NCI-H2081 (cell line): ENCODE measurements at regions not wholly inside any gene's neighbourhood (a gene's known extent, or its start where the extent isn't known, plus 50 kb on each side); places are given as distances from the start of the nearest gene placed in this dataset.

Source experiments
- DNase-seq, 2 experiments: peaks; one replicate each; lab custom pipeline; 2025; lab: John Stamatoyannopoulos, UW

DNA sequence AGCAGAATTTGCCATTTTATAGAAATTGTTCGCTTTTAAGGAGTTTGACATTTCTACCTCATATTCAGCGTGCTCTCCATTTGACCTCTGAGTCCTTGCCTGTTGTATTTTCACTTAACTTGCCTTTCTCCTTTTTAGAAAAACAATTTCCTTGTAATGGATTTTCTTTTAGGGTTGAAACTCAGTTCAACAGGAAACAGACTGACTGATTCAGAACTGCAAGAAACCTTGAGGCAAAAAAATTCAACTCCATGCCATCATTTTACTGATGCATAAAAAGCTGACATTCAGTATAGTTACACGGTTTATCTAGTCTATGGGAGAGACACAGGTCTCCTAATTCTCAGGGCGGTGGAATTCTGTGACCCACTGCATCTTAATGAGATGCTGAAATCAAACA lies 59.8 kb downstream of the MRPS30 start:
- DNase-seq, result no peak

DNA sequence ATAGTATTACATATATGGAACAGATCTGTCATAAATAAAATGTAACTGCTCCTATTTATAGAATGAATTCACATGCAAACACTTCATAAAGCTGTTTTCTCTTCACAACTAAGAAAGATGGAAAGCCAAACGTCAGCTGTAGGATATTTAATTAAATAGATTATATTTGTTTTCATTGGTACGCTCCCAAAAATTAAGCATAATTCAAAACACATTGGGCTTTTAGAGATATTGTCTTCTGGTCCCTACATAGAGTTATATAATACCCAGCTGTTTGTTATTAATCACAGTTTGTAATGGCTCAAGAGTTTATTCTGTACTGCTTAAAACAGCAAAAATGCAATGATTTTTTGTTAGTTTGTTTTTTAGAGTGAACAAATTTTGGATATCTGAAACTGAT lies 61.2 kb downstream of the MRPS30 start:
- no peak for DNase-seq

DNA sequence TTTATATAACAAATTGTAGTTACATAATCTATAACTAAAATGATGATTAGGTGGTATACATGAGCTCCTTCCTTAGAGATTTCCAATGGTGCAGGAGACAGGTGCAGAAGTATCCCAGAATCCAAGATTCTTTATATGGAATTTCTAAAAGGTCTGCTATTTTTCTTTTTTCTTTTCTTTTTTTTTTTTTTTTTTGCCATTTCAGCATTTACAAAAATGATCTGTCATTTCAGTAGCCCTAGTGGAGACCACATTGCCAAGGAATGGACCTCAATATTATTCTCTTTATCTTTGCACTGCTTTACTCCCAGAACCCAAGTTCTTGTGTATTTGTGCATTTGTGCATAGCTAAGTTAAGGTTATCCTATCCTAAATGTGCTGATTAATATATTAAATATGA lies 61.7 kb downstream of the MRPS30 start:
- no peak for DNase-seq

DNA sequence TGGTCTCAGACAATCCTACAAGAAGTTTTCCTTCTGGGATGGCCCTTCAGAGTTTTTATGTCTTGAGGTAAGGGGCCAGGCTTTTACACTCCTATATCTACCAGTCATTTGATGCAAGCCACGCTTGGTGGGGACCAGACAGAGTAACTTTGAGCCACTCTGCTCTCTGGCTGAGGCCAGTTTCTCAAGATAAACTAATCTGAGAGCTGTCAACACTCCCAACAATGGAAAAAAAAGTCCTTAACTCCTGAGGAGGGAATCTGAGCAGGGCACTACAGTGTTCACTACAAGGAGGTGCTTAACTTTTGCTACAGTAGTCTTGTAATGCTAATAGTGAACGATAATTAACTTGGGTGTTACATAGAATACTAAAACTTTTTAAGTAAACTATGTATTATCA lies 62.7 kb downstream of the MRPS30 start:
- DNase-seq, result no peak

DNA sequence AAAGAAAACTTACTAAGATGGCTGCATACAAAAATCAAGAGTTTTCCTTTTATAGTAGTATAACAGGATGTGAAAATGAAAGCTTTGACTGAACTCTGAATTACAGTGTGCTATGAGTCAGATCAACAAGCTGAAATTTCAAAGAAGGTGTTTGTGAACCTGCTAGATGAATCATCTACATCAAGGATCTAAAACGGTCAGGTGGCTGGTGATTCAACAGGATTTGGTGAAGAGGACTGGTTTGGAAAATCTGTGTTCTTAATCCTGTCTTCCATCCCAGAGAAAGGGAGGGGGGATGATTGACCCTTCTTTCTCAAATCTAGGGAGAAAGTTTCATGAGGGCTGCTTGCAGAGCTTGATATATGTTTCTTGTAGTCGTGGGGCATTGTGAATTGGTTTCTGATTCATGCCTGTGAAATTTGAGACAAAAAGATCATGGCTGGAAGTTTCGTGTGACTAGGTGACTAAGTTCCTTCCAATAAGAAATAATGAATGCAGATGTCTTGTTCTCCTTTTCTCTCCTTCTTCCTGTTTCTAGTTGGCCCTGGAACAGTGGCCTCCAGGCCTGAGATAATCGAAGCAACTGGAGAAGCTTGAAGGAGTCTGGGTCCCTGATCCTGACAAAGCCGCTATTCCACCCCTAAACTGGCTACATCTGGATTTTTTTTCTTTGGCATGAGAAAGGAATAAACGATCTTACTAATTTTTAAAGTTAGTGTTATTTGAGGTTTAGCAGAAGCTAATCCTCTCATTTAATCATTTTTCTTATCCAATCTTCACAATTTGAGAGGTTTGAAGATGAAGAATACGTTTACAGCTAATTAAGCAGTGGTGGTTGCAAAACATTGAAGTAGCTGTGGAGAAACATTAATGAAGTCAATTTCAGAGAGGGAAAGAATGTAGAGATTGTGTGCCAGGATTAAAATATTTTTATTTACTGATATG lies 67.2 kb downstream of the MRPS30 start:
- DNase-seq, result no peak

DNA sequence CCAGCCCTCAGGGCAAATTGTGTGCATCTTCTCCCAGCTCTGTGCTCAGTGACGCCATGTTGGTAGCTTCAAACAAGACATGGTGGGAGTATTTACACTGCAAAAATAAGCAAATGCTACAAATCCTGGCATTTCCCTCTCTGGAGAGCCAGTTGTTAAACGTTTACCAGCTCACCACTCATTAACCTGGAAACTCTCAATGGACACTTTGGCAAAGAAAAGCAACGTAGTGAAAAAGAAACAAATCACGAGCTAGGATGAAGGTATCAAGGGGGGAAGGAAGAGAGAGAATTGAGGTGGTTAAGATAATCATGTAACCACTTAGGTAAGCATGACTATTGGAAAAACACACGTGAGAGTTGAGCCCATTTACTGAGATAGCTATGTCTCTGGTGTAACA lies 72.5 kb downstream of the MRPS30 start:
- no peak for DNase-seq

DNA sequence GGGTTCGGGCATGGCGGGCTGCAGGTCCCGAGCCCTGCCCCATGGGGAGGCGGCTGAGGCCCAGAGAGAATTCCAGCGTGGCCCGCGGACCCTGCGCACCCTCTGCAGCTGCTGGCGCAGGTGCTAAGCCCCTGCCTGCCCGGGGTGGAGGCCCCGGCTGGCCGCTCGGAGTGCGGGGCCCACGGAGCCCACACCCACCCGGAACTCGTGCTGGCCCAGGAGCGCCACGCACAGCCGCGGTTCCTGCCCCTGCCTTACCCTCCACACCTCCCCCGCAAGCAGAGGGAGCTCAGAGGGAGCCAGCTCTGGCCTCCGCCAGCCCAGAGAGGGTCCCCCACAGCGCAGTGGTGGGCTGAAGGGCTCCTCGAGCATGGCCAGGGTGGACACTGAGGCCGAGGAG lies 75.3 kb downstream of the MRPS30 start:
- no peak for DNase-seq

DNA sequence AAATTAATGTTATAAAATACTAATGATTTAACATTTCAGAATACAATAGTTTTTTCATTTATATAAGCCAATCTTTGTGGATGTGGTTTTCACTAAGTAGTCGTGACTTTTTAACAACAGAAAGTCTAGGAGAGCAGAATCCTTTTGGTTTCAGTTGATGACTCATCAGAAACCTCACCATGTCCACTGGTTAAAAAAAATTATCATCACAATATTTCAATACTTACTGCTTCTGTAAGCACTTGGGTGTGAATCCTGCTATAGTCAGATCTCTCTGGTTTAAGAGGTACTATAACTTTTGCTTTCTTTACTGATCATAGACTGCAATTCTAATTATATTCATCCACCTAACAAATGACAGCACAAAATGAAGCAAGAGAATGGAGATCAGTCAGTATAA lies 77.2 kb downstream of the MRPS30 start:
- DNase-seq, result no peak

DNA sequence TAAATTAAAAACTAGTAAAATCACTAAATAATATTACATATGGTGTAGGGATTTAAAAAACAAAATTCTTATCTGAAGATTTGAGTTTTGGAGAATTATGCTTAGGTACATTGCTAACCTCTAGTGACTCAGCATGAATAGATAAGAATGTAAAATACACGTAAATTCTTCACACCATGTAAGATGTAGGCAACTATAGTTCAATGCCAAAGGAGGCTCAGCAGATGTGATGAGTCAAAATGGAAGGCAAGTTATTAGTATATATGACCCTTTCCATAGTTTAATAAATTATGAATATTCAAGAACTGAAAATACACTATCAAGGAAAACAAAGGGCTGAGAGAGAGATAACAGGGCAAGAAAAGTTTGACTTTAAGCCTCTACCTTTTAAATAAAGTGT lies 79.0 kb downstream of the MRPS30 start:
- no peak for DNase-seq

DNA sequence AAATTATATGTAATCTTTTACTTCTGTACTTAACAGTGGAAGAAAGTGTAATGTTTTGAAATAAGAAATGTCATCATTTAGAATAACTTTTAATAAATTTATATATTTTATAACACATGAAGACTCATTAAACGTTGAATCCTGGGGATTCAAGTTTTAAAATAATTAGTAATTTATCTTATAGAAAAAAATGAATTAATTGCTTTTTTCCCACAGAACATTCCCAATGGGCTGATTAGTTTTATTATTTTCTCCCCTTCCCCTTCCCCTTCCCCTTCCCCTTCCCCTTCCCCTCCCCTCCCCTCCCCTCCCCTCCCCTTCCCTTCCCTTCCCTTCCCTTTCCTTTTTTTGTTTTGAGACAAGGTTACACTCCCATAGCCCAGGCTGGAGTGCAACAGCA lies 79.7 kb downstream of the MRPS30 start:
- no peak for DNase-seq

DNA sequence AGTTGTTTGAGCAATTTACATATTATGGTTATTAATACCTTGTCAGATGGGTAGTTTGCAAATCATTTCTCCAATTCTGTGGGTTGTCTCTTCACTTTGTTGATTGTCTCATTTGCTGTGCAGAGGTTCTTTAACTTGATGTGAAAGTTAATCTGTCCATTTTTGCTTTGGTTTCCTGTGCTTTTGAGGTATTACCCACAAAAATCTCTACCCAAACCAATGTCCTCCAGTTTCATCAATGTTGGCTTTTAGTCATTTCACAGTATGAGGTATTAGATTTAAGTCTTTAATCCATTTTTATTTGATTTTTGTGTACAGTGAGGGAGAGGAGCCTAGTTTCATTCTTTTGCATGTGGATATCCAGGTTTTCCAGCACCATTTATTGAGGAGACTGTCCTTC lies 82.4 kb downstream of the MRPS30 start:
- no peak for DNase-seq

DNA sequence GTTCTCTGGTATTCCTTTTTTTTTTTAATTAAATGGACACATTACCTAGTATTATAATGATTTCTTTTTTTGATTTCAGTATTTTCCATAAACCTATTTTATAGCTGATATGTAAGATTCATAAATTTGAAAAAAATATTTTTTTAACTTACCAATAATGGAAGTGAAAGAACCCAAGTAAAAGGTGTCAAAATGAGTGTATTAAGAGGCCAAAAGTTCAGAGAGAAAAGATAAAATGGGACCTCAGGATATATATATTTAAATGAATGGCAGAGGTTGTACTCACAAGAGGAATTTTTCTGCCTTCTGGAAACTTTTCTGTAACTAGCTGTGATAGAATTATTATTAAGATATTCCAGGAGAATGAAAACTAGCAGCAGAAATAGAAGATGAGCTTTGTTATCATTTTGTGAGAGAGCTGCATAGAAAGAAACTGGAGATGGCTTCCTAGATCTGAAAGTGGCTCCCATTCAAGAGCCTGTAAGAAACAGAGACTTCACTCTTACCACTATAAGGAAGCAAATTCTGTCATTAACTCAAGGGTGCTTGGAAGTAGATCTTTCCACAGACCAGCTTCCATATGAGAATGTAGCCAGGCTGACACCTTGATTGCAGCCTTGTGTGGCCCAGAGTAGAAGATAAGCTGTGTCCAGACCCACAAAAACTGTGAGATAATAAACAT lies 91.7 kb downstream of the MRPS30 start:
- no peak for DNase-seq

DNA sequence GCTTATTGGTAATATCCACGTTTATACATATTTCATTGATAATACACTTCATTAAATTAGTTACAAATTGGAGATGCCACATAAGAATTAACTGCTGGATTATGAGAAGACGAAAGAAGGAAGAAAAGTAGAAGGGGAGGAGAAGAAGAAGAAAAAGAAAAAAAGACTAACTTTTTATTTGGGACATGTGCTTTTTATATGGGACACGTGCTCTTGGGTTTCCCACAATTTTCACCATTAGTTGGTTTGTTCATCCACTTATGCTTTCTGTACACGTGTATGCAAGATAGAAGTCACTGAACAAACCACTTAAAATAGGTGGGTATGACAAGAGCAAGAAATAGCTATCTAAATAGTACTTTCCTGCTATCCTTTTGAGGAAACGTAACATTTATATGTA lies 98.6 kb downstream of the MRPS30 start:
- no peak for DNase-seq

DNA sequence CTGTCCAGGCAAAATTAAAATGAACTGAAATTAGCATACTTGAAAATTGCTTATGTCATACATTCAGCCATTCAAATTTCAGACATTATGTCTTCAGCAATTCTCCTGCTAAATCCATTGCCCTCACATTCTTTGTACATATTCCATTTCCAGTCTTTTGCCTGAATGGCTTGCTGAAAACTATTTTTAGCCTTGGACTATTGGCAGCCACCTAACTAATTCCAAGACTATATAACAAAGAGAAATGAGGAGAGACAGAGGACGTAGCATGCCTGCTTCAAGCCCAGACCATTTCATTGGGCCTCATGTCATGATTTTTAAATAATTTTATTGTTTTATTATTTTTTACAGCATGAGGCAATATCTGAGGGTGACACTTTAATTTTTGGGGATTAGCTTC lies 100.3 kb downstream of the MRPS30 start:
- DNase-seq, result no peak

DNA sequence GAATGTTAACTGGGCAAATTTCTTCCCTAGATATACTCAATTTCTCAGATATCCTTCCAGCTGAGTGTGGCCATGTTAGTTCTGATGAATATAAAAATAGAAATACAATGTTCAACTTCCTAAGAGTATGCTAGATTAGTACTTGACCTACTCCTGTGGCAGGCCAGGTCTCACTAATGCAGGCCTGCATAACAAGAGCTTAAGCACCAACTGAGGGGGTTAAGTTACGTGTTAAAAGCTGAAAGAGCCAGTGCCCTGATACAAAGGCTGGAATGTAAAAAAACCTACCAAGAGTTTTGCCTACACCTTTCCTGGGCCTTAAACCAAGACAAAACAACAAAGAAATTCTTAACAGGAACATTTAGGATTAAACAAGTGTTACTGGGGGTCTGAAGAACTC lies 102.8 kb downstream of the MRPS30 start:
- no peak for DNase-seq

DNA sequence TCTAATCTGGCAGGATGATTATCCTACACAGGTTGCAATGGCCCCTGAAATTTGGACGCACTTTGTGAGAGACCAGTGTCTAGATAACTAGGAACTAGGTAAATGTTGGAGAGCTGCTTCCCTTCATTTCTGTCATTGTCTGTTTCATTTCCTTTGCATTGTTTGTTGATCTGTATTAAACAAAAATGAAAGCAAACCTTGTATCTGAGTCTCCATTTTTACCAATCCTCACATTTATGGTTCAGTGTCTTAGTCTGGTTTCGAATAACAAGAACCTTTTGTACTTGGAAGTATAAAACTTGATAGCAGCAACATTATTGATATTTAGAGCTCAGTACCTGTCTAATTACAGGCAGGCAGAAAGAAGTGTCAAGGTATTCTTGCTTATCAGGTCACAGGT lies 105.5 kb downstream of the MRPS30 start:
- no peak for DNase-seq

DNA sequence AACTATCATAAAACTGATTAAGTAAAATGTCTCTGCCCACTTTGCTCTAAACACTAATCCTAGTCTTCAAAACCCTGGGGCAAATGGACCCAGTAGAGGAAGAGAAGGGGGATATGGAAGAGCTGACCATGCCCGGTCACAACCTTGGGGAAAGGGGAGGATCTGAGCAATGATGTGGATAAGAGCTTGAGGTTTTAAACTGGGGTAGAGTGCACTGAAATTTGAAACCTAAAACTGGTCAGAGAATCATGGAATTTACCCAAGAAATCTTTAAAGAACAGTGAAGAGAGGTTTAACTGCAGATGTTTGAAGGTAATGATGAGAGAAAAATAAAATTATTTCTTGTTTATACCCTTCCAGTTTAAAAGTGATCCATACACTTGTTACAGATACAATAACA lies 110.8 kb downstream of the MRPS30 start:
- DNase-seq, result no peak

DNA sequence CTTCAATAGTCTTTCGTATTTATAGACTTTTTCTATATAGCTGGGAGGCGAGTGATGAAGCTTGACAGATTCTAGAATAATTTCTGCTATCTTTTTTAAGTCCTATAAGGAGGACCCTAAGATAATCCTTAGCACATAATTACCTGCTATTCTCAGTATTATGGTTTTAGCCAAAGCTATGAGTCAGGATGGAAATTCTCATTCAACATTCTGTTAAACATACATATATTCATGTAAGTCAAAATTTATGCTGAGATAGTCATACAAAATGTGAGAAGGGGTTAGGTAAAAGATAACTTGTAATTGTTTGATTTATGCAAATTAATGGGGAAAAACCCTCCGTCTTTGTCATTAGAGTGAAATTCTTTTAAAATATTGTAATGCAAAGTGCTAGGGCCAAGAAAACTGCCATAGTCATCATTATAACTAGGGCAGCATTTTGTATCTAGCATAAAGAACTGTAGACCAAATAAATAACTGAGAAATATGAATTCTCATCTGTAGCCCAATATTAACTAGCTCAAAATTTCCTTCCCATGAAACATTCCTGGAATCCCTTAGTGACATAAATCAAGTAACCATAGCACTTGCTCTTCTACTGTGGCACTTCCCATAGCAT lies 118.5 kb downstream of the MRPS30 start:
- DNase-seq, result no peak

DNA sequence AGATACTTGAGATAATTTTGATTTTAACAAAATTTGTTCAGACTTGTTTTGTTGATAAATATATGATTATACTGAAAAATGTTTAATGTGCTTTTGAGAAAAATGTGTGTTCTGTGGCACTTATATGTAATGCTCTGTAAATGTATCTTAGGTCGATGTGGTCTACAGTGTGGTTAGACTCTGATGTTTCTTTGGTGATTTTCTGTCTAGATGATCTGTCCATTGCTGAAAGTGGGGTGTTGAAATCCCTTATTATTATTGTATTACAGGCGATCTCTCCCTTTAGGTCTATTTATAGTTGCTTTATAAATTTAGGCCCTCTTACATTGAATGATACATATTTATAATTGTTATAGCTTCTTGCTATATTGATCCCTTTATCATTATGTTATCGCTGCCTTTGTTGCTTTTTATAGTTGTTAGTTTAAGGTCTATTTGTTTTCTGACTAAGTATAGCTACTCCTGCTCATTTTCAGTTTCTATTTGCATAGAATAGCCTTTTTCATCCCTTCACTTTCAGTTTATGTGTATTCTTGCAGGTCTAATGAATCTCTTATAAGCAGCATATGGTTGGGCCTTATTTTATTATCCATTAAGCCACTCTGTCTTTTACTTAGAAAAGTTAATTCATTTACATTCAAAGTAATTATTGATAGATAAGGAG lies 124.3 kb downstream of the MRPS30 start:
- no peak for DNase-seq

DNA sequence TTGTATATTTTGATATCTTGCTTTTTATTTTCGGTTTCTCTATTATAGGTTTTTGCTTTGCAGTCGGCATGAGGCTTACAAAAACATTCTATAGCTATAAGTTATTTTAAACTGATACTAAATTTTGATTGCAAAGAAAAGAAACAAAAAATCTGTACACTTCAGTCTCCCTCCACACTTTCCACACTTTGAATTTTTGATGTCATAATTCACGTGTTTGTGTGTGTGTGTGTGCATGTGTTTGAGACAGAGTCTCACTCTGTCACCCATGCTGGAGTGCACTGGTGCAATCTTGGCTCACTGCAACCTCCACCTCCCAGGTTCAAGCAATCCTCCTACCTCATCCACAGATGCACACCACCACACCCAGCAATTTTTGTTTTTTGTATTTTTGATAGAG lies 124.9 kb downstream of the MRPS30 start:
- no peak for DNase-seq

DNA sequence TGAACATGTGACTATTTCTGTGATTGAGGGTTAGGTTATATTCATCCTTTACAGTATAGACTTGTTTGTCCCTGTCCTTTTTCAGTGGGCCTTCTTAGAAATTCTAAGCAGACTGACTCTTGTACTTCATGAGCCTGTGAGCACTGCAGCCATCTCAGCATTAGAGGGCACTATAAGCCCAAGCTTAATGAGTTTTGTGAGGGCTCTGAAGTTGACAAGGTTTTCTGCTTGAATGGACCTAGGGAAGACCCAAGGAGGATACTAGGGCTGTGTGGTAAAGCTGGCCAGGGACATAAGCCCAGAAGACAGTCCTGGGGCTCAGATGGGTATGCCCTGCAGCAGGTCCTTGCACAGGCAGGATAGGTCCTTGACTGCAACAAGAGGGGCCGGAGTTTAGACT lies 126.5 kb downstream of the MRPS30 start:
- DNase-seq, result peak in 1 of 2 experiments; percentile 2

DNA sequence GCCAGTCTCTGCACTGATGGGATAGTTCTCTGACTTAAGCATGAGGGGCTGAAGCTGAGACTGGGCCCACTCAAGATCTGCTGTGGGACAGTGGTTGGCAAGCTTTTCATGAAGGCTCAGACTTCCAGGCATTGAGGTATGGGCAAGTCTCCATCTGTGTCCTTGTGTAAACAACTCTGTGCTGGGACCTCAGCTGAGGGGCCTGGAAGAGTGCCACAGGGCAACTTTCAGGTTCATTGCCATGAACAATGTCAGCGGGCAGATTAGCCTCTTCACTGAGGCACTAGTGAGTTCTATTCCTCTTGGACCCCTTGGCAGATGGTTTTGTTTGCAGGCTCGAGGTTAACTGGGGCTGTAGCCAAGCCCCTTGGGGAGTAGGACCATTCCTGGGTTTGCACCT lies 127.1 kb downstream of the MRPS30 start:
- no peak for DNase-seq
